Hematopoietic multipotent progenitor cell (in vitro differentiated cells): ENCODE measurements at regions not wholly inside any gene's neighbourhood (a gene's known extent, or its start where the extent isn't known, plus 50 kb on each side); places are given as distances from the start of the nearest gene placed in this dataset.

Source experiments
- DNase-seq, 3 donors: peaks; one replicate each; pipeline ENCODE4 v3.0.0-alpha.2; 2011 to 2015; ENCODE audit warnings: low read depth in 2 of 3, low spot score in 2 of 3

DNA sequence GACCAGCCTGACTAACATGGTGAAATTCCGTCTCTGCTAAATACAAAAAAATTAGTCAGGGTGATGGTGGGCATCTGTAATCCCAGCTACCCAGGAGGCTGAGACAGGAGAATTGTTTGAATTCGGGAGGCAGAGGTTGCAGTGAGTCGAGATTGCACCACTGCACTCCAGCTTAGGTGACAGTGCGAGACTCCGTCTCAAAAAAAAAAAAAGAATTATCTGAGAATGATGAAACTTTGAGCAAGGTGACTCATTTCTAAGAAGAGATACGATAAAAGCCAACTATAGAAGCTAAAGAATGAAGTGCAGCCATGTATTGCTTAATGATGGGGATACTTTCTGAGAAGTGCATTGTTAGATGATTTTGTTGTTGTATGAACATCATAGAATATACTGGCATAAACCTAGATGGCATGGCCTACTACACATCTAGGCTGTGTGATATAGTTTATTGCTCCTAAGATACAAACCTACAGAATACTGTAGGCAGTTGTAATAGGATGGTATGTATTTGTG is 64.7 kb downstream of the SNRPE start:
- no peak for DNase-seq

DNA sequence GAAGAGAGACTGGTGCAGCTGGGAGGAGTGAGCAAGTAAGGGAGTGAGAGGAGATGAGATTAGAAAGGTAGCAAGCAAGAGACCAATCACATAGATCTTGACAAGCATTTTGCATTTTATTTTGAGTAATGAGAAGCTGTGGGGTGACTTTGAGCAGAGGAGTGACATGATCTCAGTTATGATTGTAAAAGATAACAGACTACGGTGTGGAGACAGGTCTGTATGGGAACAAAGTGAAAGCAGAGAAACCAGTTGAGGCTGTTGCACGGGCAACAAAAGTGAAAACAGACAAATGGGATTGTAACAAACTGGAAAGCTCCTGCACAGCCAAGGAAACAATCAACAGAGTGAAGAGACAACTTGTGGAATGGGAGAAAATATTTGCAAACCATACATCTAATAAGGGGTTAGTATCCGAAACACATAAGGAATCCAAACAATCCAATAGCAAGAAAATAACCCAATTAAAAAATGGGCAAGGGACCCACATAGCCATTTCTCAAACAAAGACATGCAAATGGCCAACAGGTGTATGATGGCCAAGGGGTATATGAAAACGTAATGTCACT is 68.4 kb downstream of the SNRPE start:
- DNase-seq, result no peak

DNA sequence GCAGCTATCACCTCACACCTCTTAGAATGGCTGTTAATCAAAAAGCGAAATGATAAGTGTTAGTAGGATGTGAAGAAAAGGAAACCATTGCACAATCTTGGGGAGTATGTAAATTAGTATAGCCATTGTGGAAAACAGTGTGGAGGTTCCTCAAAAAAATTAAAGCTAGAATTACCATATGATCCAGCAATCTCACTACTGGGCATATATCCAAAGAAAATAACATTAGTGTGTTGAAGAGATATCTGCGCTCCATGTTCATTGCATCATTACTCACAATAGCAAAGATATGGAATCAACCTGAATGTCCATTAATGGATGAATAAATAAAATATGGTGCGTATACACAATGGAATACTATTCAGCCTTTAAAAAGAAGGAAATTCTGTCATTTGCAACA is 68.9 kb downstream of the SNRPE start:
- DNase-seq, result no peak

DNA sequence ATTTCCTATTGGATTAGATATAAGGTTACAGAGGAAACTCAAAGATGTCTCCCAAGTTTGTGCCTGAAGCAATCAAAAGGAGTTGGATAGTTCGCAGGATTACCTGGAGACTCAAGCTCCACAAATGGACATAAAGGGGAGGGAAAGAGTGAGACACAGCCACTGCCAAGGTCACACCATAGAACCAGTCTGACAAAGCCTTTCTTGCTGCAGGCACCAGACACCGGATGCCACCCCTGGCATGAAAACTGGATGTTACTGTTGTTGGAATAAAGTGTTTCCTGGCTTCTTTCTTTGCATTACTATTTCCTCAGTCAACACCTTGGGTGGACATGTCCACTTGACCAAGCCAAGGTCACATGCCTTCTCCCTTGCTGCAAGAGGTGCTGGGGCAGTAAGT is 70.6 kb downstream of the SNRPE start:
- DNase-seq, result no peak

DNA sequence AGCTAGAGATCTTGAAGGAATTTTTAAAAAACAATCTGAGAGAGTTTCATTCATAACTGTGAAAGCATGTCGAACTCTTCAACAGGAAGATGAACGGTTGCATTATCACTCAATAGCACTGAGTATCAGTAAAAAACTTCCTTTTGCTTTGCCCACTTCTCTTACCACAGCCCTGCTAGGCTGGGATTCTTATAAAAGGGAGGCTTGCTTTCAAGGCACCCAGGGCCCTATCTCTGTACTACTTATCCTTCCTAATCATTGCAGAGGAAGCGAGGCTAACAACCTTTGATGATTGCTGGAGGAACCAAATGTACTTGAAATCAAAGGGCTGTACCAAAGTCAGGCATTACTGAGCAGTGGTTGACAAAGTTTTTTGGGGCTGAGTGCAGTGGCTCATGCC is 71.2 kb downstream of the SNRPE start:
- DNase-seq, result no peak

DNA sequence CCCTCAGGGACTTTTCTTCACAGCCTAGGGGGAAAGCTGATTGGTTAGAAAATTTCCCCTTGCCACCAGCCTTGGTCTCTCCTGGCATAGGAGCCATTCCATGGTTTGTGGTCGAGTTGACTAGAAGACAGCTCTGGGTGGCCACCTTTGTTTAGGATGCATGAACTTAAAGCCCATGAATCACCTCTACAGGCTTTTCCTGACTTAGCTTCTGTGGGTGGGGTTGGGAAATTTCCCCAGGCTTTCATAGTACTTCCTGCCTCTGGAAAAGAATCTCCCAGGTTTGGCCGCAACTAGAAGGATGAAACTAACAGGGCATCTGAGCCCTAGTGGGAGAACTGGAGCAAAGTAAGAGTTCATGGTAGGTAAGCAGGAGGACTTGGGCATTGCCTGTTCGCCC is 72.6 kb downstream of the SNRPE start:
- no peak for DNase-seq

DNA sequence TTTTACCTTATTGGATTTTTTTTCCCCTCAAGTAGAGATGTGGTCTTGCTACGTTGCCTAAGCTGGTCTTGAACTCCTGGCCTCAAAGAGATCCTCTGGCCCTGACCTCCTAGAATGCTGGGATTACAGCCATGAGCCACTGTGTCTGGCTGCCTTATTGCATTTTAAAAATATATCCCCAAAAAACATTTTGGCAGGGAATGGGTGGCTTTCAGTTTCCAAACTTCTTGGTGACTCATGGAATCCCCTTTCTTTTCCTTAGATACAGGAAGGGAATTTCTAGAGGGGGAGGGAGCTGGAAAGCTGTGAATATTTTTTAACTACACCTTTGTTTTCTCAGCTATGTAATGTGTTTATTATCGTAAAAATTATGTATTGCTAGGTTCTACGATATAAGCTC is 73.3 kb downstream of the SNRPE start:
- DNase-seq, result no peak

DNA sequence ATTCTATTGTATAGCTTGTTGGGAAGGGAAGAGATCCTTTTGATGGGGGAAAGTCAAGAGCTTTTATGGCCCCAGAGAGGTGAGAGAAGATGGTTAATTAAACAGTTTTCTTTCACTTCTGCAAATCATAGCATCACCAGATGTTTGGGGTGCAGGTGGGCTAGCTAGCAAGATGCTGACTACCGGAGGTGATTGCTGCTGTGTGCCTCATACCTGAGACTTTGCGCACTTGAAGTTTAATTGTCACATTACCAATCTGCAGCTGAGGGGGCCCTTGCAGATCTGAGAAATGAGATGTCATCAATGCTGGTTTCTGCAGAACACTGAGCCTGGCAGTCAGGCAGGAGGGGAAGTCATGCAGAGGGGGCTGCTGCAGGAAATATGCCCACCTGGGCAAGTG is 73.9 kb downstream of the SNRPE start:
- no peak for DNase-seq

DNA sequence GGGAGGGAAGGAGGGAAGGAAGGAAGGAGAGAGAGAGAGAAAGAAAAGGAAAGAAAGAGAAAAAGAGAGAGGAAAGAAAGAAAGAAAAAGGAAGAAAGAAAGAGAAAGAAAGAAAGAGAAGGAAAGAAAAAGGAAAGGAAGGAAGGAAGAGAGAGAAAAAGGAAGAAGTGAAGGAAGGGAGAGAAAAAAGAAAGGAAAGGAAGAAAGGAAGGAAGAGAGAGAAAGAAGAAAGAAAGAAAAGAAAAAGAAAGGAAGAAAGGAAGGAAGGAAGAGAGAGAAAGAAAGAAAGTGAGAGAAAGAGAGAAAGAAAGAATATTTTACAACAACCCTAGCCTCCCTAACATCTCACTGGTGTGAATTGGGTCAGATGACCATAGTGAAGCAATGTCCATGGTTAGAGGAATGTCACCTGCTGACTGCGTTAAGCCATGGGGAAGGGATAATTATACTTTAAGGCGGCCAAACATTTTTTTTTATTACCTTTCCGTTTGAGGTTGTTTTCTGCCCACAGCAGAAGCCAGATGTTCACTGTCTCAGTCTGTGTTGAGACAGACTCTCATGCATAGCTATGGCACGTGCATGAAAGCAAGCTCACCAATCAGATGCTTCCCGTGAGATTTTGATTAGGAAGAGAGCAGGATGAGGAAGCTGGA is 76.4 kb downstream of the SNRPE start:
- peak in 2 of 3 donors; percentile 19 to 42 for DNase-seq

DNA sequence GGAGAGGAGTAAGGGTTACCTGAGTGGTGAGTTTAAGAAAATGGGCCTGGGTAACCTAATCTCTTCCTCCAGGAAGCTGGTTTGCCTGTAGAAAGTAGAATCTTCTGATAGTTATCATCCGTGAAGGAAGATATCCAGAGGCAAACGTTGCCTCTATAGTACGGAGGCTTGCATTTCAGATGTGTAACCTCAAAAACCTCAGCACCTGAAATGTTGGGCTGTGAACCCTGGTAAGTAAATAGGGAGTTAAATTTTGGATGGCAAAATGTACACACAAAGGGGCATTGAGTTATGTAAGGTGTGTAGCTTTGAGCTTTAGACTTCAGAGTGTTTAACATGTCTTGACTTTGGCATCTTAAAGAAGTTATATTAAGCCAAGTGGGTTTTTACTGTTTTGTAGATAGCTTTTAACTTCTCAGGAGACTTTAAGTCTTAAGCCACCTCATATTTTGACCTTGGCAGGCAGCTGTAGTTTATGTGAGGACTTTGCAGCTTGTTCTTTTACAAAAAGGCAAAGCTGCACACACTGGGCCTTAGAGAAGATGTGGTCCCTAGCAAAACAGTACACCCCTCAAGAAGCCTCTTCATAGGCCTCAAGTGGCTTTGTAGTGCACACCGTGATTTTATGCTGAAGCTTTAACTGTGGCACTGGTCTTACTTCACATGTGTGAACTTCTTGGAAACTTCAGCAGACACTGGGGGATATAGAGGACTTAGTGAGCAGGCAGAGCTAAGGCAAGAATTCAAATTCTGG is 83.4 kb downstream of the SNRPE start:
- no peak for DNase-seq

DNA sequence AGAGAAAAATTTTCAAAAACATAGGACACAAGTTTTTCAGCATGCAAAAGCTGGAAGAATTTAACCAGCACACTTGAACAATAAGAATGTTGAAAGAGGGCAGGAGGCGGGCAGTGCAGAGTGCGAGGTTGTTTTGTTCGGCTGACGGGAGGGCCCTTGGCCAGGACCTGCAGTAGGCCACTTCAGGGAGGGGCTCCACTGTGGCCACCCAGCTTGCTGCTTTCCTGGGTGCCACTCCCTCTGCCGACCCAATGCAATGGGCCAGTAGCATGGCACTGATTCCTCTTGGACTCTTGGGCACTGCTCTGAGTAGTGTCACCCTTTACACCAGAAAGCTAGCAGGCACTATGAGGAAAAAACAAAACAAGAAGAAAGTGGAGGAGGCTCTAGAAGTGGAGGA is 92.9 kb downstream of the SNRPE start:
- no peak for DNase-seq

DNA sequence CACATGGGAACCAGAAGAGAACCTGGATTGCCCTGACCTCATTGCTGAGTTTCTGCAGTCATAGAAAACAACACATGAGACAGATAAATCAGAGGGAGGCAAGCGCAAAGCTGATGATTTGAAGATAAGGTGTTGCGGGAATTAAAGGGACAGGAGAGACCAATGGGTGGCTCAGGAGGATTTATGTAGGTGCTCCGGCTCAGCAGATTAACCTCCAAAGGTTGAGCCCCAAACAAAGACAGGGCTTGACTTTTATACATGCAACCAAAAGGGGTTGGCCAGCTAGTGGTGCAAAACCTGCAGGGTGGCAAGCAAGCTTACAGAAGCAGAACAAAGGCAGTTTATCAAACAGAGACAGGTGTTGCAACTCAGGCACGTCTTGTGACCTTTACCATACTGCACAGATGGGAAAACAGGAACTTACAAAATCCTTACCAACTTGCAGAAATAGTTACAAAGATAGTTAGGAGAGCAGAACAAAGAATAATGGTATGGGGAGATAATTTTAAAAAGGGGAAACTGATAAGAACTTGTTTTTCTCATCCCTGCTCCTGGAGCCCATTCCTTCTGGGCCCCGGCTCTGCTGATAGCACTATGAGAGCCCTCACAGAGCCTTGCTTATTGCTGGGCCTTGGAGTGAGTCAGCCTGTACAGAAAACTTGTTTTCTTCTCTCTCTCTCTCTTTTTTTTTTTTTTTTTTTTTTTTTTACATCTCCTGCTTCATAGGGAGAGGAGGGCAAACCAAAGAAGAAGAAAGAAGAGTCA is 93.6 kb downstream of the SNRPE start:
- peak in 1 of 3 donors; percentile 27 for DNase-seq

DNA sequence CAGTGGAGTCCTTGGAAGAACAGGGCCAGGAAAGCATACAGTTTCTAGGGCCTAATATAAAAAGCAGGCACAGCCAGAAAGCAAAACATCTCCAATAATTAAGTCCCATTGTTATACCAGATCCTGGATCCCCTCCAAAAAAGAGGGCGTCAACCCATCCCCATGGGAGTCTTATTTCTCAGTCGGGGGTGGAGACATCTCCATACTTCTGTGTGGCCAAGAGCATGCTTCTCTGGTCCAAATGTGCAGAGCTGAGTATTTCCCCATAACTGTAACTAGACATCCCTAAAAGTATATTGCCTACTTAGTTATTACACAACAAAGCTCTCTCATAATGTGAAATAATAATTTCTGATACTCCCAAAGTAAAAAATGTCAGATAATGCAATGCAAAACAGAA is 104.2 kb upstream of the SOX13 start:
- DNase-seq, result no peak

DNA sequence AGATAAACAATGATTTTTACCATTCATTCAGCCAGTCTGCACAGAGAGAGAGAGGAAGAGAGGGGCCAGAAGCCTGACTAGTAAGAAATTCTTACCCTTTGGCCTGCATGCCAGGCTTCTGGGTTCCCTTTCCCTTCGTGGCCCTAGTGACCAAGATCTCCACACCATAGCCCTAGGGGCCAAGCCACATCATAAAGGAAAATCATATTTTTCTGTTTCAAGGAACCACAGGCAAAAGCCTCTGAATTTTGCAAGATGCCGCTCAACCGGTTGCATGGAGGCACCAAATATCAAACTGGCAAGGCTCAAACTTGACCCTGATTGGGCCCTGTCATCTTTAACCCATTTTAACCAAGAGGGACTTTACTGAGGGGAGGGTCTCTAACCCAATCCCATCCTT is 103.1 kb upstream of the SOX13 start:
- DNase-seq, result no peak

DNA sequence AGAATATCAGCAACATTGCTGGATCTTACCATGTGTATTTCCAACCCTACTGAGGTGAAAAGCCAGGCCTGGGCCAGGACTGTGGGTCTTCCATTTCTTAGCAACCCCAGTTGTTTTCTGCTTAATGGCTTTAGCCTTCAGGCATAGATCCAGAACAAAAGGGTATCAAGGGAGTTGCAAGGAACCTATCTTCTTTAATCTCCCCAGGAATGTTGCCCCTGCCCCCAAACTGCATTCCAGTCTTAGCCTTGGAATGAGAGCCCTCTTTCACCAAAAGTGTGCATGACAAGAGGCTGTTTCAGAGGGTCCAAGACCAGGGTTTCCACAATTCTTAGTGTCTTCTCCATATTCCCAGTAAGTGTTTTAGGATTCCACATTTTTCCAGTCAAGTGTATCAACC is 87.9 kb upstream of the SOX13 start:
- DNase-seq, result no peak

DNA sequence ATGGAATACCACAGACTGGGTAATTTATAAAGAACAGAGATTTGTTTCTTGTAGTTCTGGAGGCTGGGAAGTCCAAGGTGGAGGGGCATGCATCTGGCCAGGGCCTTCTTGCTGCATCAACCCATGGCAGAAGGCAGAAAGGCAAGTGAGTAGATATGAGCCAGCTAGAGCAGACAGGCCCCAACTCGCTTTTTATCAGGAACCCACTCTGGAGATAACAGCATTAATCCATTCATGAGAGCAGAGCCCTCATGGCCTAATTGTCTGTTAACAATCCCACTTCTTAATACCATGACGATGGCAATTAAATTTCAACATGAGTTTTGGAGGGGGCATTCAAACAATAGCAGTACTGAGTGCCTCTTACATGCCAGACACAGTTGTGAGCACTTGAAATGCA is 87.2 kb upstream of the SOX13 start:
- DNase-seq, result no peak

DNA sequence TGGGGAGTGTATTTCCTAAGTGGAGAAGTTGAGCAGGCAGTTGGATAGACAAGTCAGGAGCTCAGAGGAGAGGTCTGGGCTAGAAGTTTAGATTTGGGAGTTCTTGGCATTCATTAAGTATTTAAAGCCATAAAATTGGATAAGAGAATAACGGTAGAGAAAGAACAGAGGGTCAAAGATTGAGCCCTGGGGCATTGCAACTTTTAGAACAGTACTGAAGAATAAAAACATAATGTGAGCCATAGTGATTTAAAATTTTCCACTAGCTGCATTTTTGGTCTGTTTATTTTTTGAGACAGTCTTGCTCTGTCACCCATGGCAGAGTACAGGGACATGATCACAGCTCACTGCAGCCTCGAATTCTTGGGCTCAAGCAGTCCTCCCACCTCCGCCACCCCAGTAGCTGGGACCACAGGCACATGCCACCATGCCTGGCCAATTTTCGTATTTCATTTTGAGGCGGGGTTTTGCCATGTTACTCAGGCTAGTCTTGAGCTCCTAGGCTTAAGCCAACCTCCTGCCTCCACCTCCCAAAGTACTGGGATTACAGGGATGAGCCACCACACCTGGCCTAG is 85.9 kb upstream of the SOX13 start:
- DNase-seq, result no peak

DNA sequence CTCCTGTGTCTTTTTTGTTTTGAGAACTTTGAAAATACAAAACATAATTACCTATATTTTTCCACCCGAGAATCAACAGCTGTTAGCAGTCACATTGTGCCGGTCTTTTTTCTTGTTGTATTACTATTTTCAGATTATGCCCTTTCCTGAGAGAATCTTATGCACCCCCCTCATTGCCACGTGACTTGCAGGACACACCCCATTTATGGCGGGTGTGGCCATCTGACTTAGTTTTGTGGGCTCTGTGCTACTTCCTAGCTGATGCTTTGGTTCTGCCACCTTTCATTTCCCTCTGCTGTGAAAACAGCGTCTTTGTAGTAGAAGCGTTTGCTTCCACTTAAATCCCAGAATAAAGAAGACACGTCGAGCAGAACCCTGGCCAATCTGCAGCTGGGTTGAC is 82.8 kb upstream of the SOX13 start:
- DNase-seq, result no peak

DNA sequence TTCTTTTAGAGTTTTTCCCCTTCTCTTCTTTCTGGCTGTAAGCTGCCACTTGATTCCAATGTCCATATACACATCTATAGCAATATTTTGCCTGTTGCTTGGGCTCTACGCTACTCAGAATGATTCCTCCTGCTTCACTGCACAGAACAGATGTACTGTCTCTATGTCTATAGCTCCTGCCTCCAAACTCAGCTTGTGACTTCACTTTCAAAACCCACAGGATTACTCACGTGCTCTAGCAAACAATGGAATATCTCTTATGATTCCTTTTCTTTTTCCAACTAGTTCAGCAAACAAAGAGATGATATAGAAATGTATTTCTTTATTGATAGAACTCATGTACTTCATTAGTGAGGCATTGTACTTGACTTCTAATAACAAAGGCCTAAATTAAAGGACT is 80.5 kb upstream of the SOX13 start:
- no peak for DNase-seq

DNA sequence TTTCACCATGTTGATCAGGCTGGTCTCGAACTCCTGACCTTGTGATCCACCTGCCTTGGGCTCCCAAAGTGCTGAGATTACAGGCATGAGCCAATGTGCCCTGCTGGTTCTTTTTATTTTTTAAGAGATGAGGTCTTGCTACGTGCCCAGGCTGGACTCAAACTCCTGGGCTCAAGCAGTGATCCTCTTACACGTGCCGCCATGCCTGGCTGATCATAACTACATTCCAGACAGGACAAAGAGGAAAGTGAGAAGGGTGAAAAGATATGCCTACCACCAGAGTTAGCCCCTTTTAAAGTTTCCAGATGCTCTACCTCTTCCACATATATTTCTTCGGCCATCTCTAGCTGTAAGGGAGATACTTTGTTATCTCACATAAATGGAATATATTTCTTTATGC is 79.7 kb upstream of the SOX13 start:
- no peak for DNase-seq

DNA sequence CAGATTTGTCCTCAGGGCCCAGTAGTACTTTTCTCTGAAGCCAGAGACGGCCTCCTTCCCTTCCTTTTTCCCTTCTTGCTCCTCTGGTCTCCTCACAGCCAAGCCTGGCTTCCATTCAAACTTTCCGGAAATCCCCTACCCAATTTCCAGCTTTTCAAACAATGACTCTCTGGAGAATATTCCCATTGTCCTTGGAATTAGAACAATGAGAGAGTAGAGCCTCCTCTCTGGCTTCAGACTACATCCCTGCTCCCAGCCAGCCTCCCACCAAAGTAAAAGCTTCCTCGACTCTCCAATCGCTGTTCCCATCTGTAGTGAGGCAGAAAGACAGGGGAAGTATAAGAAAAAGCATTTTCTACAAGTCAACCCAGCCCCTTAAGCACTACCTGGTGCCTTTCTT is 77.7 kb upstream of the SOX13 start:
- DNase-seq, result no peak
